HG02610 (cell line): ENCODE measurements at regions not wholly inside any gene's neighbourhood (a gene's known extent, or its start where the extent isn't known, plus 50 kb on each side); places are given as distances from the start of the nearest gene placed in this dataset.

Experiments
- ATAC-seq: cut with Tn5 transposase; IDR thresholded peaks from one replicate; pipeline ENCODE4 v1.9.1; 2021; ENCODE audit warnings: mild to moderate bottlenecking, moderate library complexity; ENCODE audit not compliant: unreplicated experiment

DNA sequence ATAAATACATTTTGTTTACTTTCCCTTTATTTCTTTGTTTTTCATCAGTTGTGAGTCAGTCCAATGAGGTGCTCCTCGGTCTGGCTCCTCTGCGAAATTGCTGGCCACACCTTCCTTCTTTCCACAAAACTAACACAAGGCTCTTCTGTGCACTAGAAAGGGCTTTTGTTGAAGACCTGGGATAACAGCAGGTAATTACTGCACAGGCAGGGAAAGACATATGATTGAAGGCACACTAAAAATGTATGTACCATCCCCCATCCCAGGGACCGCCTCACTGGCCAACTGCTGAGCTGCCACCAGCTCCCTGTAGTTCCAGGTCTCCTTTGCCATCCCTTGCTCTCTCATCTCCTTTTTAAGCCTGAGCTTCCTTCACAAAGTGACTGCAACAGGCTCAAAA lies 180.5 kb downstream of the EFNB2 start:
- ATAC-seq, result no peak

DNA sequence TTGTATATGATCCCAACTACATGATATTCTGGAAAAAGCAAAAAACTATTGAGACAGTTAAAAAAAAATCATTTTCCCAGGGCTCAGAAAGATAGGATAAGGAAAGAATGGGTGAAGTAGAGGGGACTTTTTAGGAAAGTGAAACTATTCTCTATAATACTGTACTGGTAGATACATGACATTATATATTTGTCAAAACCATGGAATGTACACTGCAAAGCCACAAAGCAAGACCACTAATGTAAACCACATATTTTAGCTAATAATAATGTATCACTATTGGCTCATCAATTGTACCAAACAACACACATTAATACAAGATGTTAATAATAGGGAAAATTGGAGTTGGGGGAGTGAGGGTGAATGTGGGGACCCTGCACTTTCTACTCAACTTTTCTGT lies 182.6 kb downstream of the EFNB2 start:
- ATAC-seq, result no peak

DNA sequence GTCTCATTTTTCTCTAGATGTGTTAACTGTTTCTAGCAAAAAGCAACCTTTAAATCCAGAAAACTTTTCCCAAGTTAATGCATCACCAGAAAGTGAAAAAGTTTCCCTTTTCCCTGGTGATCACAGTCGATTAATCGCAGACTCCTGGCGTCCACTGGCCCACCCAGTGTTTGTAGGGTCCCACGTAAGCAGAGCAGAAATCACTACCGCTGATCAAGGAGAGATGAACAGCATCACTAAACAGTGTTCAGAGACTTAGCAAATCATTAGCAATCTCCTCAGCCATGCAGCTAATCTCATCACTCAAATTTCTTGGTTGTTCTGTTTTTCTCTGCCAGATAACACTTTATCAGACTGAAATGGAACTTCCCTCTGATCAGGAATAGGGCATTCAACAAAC lies 184.2 kb downstream of the EFNB2 start:
- ATAC-seq, result no peak

DNA sequence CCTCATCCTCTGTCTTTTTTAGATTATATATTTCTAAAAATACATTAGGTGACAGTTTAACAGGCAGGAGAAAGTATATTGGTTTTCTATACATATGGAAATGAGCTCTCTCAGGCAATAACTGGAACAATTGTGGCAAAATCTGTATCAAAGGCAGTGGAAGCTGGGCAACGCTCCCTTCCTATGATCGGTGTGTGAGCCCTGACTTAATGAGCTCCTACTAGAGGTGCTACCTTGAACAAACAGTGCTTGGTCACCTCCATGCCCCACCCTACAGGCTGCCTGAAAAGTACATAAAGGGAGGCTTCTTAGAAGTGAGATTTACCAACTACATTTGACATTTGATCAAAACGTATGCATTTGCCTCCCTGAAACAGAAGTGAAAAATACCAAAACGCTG lies 185.3 kb downstream of the EFNB2 start:
- no peak for ATAC-seq

DNA sequence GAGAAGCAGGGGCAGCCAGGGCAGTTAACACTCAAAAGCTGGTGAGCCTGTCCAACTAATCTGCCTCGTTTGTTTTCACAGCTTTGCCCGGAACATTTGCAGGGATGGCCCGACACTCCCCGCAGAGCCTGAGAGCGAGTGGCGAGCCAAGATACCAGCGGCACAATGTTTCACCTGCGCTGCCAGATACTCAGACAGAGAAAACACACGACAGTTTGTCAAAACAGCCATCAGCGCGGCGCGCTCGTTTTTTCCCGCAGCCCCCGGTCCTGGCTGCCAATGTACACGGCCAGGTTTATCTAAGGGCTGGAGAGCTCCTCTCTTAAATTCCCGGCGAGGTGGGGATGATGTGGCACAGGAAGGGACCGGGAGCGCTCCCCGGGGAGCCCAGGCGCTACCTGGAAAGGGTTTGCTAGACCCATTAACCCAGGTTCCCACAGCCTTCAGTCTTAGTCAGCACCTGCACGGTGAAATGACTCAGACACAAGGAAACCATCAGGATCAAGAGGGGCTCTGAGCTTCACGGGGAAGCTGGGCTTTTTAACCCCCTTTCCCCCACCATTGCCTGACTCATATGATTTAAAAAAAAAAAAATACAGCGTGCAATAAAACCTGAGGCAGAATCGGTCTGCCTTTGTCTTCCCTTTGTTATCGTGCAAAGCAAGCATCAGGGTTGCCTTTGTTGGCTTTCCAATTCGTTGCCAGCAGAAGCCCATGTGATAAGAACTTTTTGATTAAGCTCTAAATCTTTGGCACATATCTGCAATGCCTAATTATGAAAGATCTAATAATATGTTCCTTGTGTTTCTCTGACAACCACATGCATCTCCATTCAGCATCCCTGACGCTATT lies 186.2 kb downstream of the EFNB2 start:
- peak; percentile 61 for ATAC-seq

DNA sequence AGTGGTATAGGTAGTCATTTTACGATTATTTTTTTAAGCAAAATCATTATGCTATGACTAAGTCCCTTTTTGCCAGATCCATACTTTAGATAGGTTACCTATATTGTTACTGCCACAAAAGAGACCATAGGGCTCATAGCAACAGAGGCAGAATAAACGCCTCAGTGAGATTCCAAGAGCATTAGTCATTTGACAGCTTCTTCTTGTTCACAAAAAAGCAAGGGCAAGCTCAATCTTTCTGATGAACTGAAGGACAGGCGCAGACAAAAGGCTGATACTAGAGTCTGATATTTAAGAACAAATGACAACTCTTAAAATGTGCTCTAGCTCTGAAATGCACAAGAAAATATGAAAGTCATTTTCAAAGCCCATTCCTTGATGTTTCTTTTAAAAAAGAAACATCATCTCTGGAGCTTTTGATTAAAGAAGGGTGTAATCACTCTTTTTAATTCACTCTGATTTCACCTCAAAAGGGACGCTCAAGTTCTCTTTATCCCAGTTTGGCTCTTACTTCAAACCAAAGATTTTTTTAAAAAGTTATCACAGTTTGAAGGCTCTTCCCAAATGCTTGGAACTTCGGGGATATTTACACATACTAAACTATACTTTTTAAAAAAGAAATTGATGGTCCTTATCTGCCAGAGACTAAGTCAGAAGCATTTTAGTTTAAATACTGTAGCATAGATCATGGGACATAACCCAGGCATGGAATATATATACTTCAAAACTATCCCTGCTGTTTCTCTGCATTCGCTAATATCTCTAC lies 187.2 kb downstream of the EFNB2 start:
- no peak for ATAC-seq

DNA sequence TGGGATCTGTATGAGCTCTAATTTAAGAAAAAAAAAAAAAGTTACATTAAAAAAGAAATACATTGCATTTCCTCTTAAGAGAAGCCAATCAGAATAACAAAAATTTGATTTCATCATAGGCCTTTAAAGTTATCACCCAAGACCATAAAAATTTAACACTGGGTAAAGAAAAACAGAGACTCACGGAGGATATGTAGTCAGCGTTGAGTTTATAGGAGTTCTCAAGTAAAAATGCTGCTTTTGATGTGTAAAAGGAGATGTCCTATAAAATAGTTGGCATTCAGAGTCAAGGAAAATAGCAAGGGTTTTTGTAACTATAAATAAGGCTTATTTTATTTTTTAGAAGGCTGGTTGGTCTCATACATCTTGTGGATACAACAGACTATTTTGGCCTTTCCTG lies 191.1 kb downstream of the EFNB2 start:
- ATAC-seq, result no peak

DNA sequence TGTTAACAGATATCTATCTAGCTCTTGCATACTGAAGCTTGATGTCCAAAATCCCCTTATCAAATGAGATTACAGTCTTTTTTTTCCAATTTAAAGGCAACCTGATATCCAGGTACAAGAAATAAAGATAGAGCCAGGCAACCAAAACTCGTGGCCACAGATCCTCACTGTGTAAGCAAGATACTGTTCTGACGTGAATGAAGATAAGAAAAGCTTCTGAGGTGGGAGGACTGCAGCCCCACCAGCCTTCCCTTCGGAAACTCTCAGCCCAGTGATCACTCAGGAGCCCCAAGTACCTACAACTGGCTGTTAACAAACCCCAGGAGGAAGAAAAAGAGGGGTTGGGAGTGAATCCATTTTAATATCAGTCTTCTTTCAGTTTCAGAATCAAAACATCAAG lies 191.6 kb downstream of the EFNB2 start:
- no peak for ATAC-seq

DNA sequence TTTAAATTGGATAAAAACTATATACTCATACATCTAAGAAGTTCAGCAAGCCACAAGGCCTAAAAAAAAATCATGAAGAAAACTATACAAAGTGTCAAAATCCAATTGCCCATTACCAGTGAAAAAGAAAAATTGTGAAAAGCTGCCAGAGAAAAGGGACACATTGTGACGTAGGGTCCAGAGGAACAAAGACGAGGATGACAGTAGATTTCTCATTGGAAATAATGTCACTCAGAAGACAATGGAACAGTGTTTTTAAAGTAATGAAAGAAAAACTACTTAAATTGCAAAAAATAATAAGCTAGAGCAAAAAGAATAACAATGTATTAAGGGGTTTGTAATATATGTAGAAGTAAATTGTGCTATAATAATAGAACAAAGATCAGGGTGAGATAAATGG lies 195.2 kb downstream of the EFNB2 start:
- no peak for ATAC-seq

DNA sequence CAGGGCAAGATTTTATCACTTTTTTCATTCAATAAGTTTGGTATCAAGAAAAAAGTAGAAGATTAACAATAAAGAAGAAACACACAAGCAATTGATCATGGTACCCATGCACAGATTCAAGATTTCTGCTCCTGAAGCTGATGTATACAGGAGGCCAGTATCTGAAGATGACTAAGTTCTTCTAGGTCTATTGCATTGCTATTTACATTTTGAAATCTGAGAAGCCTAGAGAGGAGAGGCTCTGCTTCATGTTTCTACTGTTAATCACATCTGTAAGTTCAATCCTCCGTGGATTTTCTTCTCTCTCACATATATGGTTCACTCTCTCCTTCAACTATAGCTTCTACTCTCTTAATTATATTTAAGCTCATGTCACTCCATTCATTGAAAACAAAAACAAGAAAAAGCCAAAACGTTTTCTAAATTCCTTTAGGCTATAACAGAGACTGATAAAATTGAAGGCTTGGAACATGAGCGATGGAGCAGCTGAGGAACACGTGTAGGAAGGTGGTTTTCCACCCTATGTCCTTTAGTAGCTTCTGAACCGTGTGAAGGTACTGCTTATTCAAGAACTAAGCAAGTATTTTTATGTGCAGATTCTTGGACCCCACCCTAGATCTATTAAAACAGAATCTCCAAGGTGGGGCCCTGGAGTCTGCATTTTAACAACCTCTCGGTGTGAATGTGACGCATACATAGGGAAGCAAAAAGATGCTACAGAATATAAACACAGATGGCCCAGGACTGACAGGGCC lies 198.2 kb downstream of the EFNB2 start:
- ATAC-seq, result no peak

DNA sequence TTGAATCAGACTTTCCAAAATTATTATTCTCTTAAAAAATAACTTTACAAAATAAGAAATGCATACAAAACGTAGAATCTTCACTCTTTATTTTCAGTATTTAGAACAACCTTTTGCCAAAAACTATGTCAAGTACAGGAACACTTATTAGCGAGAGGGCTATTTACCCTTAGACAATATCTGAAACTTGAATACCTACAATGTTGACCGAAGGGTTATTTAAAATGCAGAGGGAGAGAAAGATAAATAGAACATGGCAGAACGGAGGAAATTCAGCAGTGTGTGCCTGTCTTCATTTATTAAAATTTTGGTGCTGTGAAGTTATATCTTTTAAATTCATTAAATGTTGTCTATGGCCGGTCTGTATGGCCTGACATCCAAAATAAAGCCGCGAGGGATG lies 198.8 kb downstream of the EFNB2 start:
- ATAC-seq, result no peak

DNA sequence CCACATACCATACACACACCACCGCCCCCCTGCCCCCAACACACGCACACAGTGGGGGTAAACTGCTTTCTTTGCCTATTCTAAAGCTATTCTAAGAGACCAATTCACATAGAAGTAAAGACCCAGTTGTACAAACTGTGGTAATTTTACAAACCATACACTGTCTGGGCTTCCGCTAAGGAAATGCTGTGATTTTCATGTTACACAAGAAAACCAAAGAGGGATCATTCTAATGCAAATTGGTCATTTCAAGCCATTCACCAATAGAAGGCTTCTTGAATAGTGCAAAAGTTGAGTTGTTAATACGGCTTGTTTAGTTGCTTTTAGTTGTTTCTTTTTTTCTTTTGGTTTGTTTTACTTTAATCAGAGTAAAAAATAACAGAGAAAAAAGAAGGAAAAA lies 202.8 kb downstream of the EFNB2 start:
- ATAC-seq, result no peak

DNA sequence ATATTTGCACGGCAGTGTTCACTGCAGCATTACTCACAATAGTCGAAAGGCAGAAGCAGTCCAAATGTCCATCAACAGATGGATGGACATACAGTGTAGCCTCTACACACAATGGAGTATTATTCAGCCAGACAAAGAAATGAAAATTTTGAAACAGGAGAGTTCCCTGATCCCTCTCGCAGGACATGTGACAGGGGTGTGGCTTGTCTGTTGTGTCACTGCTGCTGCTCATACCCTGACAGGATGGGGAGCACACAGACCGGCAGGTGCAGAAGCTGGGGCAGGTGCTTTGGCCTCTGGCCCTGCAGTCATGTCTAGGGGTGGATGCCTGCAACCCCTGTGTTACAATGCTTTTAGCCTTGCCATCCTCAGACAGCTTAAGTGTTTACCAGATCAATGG lies 204.3 kb downstream of the EFNB2 start:
- ATAC-seq, result no peak

DNA sequence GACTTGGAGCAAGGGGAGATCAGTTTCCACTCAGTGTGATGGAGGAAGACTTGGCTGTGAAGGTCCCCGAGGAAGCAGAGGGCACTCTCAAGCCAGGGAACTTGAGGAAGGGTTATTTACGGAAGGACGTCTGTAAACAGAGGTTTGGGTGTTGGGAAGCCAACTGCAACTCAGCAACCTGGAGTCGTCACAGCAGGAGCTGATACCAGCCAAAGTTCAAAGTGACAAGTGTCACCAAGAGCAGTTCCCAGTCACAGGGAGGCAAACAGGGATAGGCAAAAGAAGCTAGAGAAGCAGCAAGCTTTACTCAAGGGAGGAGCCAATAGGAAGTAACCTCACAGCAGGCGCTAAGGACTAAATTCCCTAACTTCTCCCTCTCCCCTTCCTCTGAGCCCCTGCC lies 205.5 kb downstream of the EFNB2 start:
- ATAC-seq, result no peak

DNA sequence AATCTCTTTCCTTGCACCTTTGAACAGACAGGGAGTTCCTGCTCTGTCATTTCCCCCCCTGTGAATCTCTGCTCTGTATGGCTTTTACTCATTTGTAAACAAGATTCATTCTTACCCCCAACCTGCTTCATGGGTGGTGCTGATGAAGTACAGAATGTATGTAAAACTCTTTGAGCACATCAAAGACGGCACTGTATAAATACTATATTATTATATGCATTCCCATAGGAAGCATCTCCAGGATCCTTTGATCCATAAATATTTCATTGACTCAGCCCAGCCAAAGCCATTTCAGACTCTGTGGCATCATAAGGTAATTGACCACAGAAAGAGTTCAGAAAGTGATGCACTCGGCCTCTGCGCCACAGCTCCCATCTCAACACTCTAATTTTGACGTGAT lies 208.7 kb downstream of the EFNB2 start:
- ATAC-seq, result no peak

DNA sequence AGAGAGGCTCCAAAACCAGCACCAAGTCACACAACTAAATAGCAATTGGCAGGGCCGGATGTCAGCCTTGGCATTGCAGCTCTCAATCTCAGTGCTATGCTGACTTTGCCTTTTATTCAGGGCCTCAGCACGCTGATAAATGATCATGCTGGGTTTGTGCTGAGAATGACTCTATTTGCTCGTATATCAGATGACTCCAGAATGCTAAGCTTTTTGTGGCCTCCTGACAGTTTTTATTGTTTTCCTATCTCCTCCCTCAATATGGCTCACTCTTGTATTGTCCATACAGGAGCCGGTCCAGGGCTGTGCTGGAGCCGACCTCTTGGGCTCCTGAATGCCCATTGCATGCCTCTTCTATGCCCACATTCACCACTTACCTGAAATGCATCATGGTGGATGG lies 211.0 kb downstream of the EFNB2 start:
- no peak for ATAC-seq

DNA sequence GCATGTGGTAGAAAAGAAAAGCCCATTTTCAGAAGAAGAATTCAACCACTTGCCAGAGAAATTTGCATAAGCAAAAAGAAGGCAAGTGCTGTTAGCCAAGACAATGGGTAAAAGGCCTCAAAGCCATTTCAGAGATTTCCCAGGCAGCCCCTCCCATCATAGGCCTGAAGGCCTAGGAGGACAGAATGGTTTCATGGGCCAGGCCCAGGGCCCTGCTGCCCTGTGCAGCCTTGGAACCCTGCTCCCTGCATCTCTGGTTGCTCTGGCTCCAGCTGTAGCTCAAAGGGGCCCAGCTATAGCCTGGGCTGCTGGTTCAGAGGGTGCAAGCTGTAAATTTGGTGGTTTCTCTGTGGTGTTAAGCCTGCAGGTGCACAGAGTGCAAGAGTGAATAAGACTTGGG lies 212.8 kb downstream of the EFNB2 start:
- no peak for ATAC-seq

DNA sequence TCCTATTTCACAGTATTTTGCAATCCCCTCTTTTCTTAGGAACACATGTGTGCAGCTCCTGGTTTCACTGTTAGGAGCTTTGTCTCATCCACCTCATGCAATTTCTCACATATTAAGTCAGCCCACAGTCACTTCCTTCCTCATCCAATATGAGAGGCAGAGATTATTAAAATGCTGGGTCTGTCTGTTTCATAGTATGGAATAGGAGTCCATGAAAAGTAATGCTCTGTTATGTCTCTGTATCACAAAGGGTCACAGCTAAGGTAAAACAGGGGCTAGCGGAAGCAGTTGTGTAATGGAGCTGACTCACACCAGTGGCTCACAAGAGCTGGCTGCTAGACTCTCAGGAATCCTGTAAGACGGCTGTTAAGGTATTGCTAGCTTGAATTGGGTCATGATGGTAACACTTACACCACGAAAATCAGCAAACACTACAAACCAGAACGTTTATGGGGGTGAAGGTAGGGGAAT lies 216.5 kb downstream of the EFNB2 start:
- ATAC-seq, result no peak

DNA sequence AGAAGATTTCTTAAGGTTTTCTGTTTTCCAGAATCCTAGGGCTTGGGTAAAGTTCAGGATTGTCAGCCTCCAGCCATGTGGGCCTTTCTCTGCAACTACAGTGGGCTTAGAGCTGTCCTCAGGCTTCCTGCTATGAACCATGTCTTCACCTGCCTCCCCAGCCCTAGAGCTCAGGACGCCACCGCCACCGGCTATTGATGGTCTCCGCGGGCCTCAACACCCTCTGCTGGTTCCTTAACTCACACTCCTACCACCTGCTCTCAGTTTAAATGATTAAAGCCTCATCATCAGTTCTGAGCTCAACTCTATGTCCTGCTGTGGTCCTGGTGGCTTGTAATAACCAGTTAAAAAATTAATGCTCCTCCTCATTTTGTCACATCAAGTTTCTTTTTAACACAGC lies 221.0 kb downstream of the EFNB2 start:
- ATAC-seq, result no peak

DNA sequence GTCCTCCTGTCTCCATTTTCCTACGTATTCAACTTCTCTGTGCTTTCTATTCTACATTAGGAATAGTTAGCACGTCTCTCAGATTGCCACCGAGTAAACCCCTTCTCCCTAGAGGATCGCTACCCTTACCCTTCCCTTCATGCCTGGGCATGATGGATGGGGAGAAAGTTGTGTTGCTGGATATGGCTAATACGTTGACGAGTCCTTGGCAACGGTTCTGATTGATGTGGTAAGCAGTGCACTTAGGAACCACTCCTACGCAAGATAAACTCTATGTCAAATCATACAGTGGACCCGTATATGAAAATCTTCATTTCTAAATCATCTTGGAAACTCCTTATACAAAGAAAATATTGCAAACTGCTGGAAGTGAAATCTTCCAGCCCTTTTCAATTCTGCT lies 224.5 kb downstream of the EFNB2 start:
- no peak for ATAC-seq

DNA sequence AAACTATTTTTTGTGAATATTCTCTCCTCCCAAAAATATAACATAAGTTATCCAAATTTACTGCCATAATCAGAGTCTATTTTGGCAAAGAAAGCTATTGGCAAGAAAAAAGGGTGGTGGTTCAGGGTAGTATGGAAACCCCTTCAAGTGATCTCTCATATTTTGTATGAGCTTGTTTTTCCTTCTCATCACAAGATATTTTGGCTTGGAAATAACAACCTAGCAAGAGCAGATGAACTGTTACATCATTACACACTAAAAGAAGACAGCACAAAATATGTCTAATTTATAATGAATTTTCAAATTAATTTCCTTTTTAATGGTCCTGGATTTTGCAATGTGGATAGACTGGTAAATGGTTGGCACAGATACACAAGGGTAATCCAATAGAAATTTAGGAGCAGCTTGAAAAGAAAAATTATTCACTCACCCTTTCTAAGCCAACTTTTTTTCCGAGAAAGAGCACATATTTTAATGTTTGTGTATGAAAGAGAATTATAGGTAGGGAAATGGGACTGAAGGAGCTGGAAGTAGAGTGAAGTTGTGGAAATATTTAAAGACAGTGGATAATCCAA lies 225.1 kb downstream of the EFNB2 start:
- ATAC-seq, result no peak
